Renal pelvis (tissue), 1 donor: ENCODE measurements at regions not wholly inside any gene's neighbourhood (a gene's known extent, or its start where the extent isn't known, plus 50 kb on each side); places are given as distances from the start of the nearest gene placed in this dataset.

Experiments used
- DNase-seq: peaks from one replicate; pipeline ENCODE4 v3.0.0-alpha.2; 2013

GRCh38 chr1:98480271-98480670 lies 181.2 kb upstream of the SNX7 start:
- no peak for DNase-seq

- no peak for DNase-seq
Measured at GRCh38 chr1:98478121-98478520, 183.4 kb upstream of the SNX7 start.

GRCh38 chr1:98472878-98473277 lies 188.6 kb upstream of the SNX7 start:
- no peak for DNase-seq

GRCh38 chr1:98471633-98472032 lies 189.9 kb upstream of the SNX7 start:
- DNase-seq = no peak

GRCh38 chr1:98468111-98468717 lies 193.3 kb upstream of the SNX7 start:
- DNase-seq = peak; percentile 21

GRCh38 chr1:98467586-98467985 lies 193.9 kb upstream of the SNX7 start:
- no peak for DNase-seq

GRCh38 chr1:98467122-98467521 lies 194.4 kb upstream of the SNX7 start:
- no peak for DNase-seq

GRCh38 chr1:98461873-98462385 lies 199.6 kb upstream of the SNX7 start:
- no peak for DNase-seq

- DNase-seq = no peak
Measured at GRCh38 chr1:98460136-98460535, 201.4 kb upstream of the SNX7 start.

- DNase-seq = no peak
Measured at GRCh38 chr1:98459486-98459870, 202.0 kb upstream of the SNX7 start.

- DNase-seq = no peak
Measured at GRCh38 chr1:98458511-98459485, 202.7 kb upstream of the SNX7 start.

- no peak for DNase-seq
Measured at GRCh38 chr1:98457248-98457647, 204.3 kb upstream of the SNX7 start.

- no peak for DNase-seq
Measured at GRCh38 chr1:98454666-98455065, 206.9 kb upstream of the SNX7 start.

GRCh38 chr1:98453066-98453465 lies 208.5 kb upstream of the SNX7 start:
- no peak for DNase-seq

- no peak for DNase-seq
Measured at GRCh38 chr1:98452162-98452561, 209.4 kb upstream of the SNX7 start.

GRCh38 chr1:98441281-98441680 lies 220.2 kb upstream of the SNX7 start:
- no peak for DNase-seq

GRCh38 chr1:98439471-98439870 lies 222.1 kb upstream of the SNX7 start:
- no peak for DNase-seq

- DNase-seq = no peak
Measured at GRCh38 chr1:98437540-98437939, 224.0 kb upstream of the SNX7 start.

- no peak for DNase-seq
Measured at GRCh38 chr1:98437011-98437410, 224.5 kb upstream of the SNX7 start.

GRCh38 chr1:98429965-98430443 lies 231.5 kb upstream of the SNX7 start:
- DNase-seq = no peak

- DNase-seq = no peak
Measured at GRCh38 chr1:98428864-98429263, 232.7 kb upstream of the SNX7 start.

GRCh38 chr1:98427664-98428063 lies 233.9 kb upstream of the SNX7 start:
- no peak for DNase-seq

- no peak for DNase-seq
Measured at GRCh38 chr1:98426092-98426491, 235.4 kb upstream of the SNX7 start.
